ENCODE measurements at regions not wholly inside any gene's neighbourhood (a gene's known extent, or its start where the extent isn't known, plus 50 kb on each side); places are given as distances from the start of the nearest gene placed in this dataset.

DNA sequence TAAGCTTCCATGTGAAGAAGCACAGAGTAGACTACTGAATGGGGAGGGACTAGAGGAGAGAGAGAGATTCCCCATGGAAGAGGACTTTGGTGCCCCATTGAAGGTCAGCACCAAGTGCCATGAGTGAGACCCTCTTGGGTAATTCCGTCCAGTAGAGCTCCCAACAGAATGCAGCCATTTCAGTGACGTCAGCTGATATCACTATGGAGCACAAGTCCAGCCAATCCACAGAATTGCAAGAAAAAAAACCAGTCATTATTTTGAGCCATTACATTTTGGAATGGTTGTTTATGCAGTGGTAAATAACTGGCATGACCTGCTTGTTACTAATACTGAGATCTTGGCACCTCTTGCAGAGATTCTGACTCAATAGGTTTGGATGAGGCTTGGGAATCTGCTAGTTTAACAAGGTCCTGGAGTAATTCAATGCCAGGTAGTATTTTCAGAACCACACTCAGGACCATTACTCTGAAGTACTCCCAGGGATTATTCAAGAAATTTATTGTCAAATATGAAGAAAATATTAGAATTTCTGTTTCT is 52.6 kb upstream of the SP8 start:
- Histone ChIP-seq H3K27me3 (no peaks in the 10 kb centered on the region), H3K36me3 (no peaks in the 10 kb centered on the region), H3K4me1 (no peaks in the 10 kb centered on the region), H3K4me3 (no peak overlapping the region), H3K27ac (no peak overlapping the region), H3K9me3 (no peaks in the 10 kb centered on the region)
- TF ChIP-seq, protein P1, sequence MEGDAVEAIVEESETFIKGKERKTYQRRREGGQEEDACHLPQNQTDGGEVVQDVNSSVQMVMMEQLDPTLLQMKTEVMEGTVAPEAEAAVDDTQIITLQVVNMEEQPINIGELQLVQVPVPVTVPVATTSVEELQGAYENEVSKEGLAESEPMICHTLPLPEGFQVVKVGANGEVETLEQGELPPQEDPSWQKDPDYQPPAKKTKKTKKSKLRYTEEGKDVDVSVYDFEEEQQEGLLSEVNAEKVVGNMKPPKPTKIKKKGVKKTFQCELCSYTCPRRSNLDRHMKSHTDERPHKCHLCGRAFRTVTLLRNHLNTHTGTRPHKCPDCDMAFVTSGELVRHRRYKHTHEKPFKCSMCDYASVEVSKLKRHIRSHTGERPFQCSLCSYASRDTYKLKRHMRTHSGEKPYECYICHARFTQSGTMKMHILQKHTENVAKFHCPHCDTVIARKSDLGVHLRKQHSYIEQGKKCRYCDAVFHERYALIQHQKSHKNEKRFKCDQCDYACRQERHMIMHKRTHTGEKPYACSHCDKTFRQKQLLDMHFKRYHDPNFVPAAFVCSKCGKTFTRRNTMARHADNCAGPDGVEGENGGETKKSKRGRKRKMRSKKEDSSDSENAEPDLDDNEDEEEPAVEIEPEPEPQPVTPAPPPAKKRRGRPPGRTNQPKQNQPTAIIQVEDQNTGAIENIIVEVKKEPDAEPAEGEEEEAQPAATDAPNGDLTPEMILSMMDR (IDR thresholded peaks at IDR 0.05): no peak
- TF ChIP-seq POLR2A (IDR thresholded peaks at IDR 0.05): no peak
- TF ChIP-seq EP300 (IDR thresholded peaks at IDR 0.05): no peak
- TF ChIP-seq POLR2AphosphoS5 (IDR thresholded peaks at IDR 0.05): no peak
- no peak for DNase-seq
- 84 to 90% methylated on average over 2 of the region's 2 CpGs for WGBS, 2 donors
- intact Hi-C loops (cut with DNase I): no loop called here

DNA sequence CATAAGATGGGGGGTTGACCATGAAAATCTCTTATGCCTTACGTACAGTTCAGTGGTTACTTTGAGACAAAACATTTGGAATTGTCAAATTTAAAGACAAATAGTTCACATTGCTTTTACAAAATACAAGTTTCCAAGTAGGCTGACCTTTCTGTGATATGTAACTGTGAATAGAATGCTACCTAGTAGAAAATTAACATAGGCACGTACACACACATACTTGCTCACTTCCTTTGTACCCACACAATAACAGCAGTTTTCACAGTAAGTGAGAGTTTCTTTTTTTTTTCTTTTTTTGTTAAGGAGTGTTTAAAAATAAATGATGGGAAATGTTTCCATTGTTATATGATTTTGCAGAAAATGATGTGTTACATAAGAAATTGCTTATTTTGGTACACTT is 53.3 kb upstream of the SP8 start:
- WGBS, 2 donors: 52 to 72% methylated on average over 2 of the region's 2 CpGs
- Histone ChIP-seq H3K9me3 (no peaks in the 10 kb centered on the region), H3K4me1 (no peaks in the 10 kb centered on the region), H3K27me3 (no peaks in the 10 kb centered on the region), H3K36me3 (no peaks in the 10 kb centered on the region), H3K4me3 (no peak overlapping the region), H3K27ac (no peak overlapping the region)
- no peak for TF ChIP-seq POLR2AphosphoS5 (IDR thresholded peaks at IDR 0.05)
- TF ChIP-seq, protein P1 (IDR thresholded peaks at IDR 0.05): no peak
- no peak for TF ChIP-seq EP300 (IDR thresholded peaks at IDR 0.05)
- no peak for TF ChIP-seq POLR2A (IDR thresholded peaks at IDR 0.05)
- DNase-seq: no peak
- intact Hi-C loops (cut with DNase I): no loop called here

DNA sequence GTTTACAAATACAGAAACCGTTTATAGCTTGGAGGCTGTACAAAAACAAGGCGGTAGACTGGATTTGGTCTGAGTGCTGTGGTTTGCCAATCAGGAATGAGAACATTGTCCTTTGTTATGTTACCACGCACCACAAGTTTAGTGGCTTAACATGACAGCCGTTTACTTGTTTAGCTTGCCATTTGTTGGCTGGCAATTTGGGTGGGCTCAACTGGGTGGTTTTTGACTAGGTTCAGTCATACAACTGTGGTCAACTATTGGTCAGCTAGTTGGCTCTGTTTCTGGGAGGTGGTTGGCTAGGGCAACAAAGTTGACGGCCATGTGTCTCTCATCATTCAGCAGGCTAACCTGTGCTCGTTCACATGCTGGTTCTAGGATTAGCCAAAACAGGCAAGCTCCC is 60.1 kb upstream of the SP8 start:
- TF ChIP-seq POLR2AphosphoS5 (IDR thresholded peaks at IDR 0.05) (no peak), EP300 (IDR thresholded peaks at IDR 0.05) (no peak), POLR2A (IDR thresholded peaks at IDR 0.05) (no peak)
- TF ChIP-seq, protein P1 (IDR thresholded peaks at IDR 0.05): no peak
- no peak for DNase-seq
- 83 to 90% methylated on average over 6 of the region's 6 CpGs for WGBS, 2 donors
- Histone ChIP-seq H3K27me3 (no peaks in the 10 kb centered on the region), H3K27ac (no peak overlapping the region), H3K9me3 (no peaks in the 10 kb centered on the region), H3K4me3 (no peak overlapping the region), H3K36me3 (no peaks in the 10 kb centered on the region), H3K4me1 (no peaks in the 10 kb centered on the region)
- intact Hi-C loops (cut with DNase I): no loop called here

DNA sequence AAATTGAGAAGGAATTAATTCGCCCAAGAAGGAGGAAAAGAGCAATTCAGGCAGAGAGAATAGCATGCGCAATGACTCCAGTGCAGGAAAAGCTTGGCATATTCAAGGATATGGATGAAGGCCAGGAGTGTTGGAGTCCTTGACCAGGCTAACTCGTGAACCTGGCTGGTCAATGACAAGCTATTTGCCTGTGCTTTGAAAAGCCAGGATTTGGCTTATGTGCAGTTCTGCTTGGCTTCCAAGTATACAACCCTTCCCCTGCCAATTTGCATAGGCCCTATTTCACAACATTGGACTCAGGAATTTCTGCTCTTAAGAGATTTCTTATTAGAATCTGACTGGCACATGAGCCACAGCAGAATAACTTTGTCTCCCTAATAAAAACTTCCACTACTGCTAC is 72.3 kb upstream of the SP8 start:
- WGBS, 2 donors: 70 to 79% methylated on average over 3 of the region's 3 CpGs
- no peak overlapping the region for H3K4me3 ChIP-seq
- H3K4me1 ChIP-seq: no peaks in the 10 kb centered on the region
- intact Hi-C loops (cut with DNase I): no loop called here
- no peaks in the 10 kb centered on the region for H3K36me3 ChIP-seq
- H3K27me3 ChIP-seq: no peaks in the 10 kb centered on the region
- no peak for DNase-seq
- no peak overlapping the region for H3K27ac ChIP-seq
- TF ChIP-seq POLR2A (IDR thresholded peaks at IDR 0.05) (no peak), EP300 (IDR thresholded peaks at IDR 0.05) (no peak), POLR2AphosphoS5 (IDR thresholded peaks at IDR 0.05) (no peak)
- TF ChIP-seq, protein P1 (IDR thresholded peaks at IDR 0.05): no peak
- no peaks in the 10 kb centered on the region for H3K9me3 ChIP-seq

DNA sequence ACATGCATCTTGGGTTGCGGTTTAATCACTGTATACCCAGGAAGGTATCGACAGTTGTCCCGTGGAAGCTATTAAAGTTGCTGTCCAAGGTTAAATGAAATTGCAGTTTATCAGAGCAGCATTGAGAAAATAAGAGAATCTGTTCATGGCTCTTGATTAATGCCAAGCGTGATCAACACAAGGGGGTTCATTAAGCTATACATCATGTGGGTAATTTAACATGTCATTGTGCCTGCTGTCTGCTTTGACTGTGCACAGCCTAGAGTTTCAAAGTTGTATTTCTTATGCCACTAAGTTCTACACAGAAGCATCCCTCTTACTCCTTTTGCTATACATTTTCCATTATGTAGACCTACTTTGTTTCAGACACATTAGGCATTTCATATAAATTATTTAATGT is 74.8 kb upstream of the SP8 start:
- H3K9me3 ChIP-seq: no peaks in the 10 kb centered on the region
- no peak overlapping the region for H3K27ac ChIP-seq
- H3K4me1 ChIP-seq: no peaks in the 10 kb centered on the region
- DNase-seq: no peak
- H3K27me3 ChIP-seq: no peaks in the 10 kb centered on the region
- 84 to 89% methylated on average over 4 of the region's 4 CpGs for WGBS, 2 donors
- H3K4me3 ChIP-seq: no peak overlapping the region
- H3K36me3 ChIP-seq: no peaks in the 10 kb centered on the region
- TF ChIP-seq EP300 (IDR thresholded peaks at IDR 0.05) (no peak), POLR2AphosphoS5 (IDR thresholded peaks at IDR 0.05) (no peak), POLR2A (IDR thresholded peaks at IDR 0.05) (no peak)
- TF ChIP-seq, protein P1 (IDR thresholded peaks at IDR 0.05): no peak
- intact Hi-C loops (cut with DNase I): no loop called here

Data from sigmoid colon (tissue), 6 donors.